B cell (primary cell): ENCODE measurements at regions not wholly inside any gene's neighbourhood (a gene's known extent, or its start where the extent isn't known, plus 50 kb on each side); places are given as distances from the start of the nearest gene placed in this dataset.

Source experiments
- ATAC-seq: fragments of 200-7000 bp; cut with Tn5 transposase; one replicate; pipeline ENCODE4 v1.10.0; 2021; ENCODE audit warnings: low read depth, mild to moderate bottlenecking, moderate number of reproducible peaks, moderate library complexity
- CTCF ChIA-PET: fragments of 350-600 bp; sonication (Branson Sonifier 250); formaldehyde crosslinking; loops from one replicate; lab custom pipeline; 2021; ENCODE audit warnings: antibody characterized with exemption, inconsistent platforms; lab: Charles Lee
- POLR2A ChIA-PET: fragments of 350-600 bp; sonication (Branson Sonifier 250); formaldehyde crosslinking; loops from one replicate; lab custom pipeline; 2021; ENCODE audit warnings: antibody characterized with exemption; lab: Charles Lee
- DNase-seq: peaks from one replicate; pipeline ENCODE4 v3.0.0; 2013
- H2AFZ ChIP-seq: 2 replicates; pipeline ENCODE4 v1.6.1; 2012; ENCODE audit warnings: mild to moderate bottlenecking, low read depth, low read length; ENCODE audit not compliant: insufficient read depth, poor library complexity, severe bottlenecking
- H3K27ac ChIP-seq, 2 donors: 1 replicate in 1 of 2; 2 replicates in 1 of 2; pipeline ENCODE4 v1.5.1; 2012 to 2013; ENCODE audit warnings: low read length in 2 of 2, mild to moderate bottlenecking in 2 of 2, moderate library complexity in 1 of 2
- H3K27me3 ChIP-seq, 4 experiments: fragments of 200-600 bp in 1 of 4; sonication (generic) in 1 of 4; replicated peaks in 1 of 4; 1 replicate in 2 of 4; 2 replicates in 2 of 4; pipeline versions ENCODE4 v1.6.1 to v1.7.0; 2013 to 2016; ENCODE audit warnings: low read length in 3 of 4, mild to moderate bottlenecking in 2 of 4, mixed read lengths in 1 of 4, moderate library complexity in 1 of 4; ENCODE audit not compliant: insufficient read depth in 4 of 4, control insufficient read depth in 3 of 4; ENCODE audit errors: control extremely low read depth in 1 of 4
- H3K36me3 ChIP-seq, 2 experiments: replicated peaks in 1 of 2; 1 replicate in 1 of 2; 2 replicates in 1 of 2; pipeline versions ENCODE4 v1.6.1 to v1.7.1; 2013; ENCODE audit warnings: low read length in 1 of 2; ENCODE audit not compliant: insufficient read depth in 2 of 2, control insufficient read depth in 1 of 2; ENCODE audit errors: control extremely low read depth in 1 of 2, extremely low read depth in 1 of 2
- H3K4me1 ChIP-seq, 2 donors: fragments of 200-600 bp in 1 of 2; sonication (generic) in 1 of 2; 1 replicate in 1 of 2; 2 replicates in 1 of 2; pipeline versions ENCODE4 v1.5.1 to v1.6.1; 2013 to 2017; ENCODE audit warnings: low read length in 2 of 2; ENCODE audit not compliant: control insufficient read depth in 2 of 2, insufficient read depth in 2 of 2
- H3K4me2 ChIP-seq: replicated peaks from 2 replicates; pipeline ENCODE3; 2012; ENCODE audit warnings: mild to moderate bottlenecking, low read depth, low read length; ENCODE audit not compliant: poor library complexity, severe bottlenecking
- H3K4me3 ChIP-seq, 5 experiments: fragments of 200-600 bp in 1 of 5; sonication (generic) in 1 of 5; 1 replicate in 3 of 5; 2 replicates in 2 of 5; pipeline versions ENCODE4 v1.5.1 to v1.7.0; 2011 to 2016; ENCODE audit warnings: low read length in 4 of 5, mild to moderate bottlenecking in 4 of 5, low read depth in 2 of 5, control low read depth in 1 of 5, moderate library complexity in 1 of 5; ENCODE audit not compliant: insufficient read depth in 1 of 5; ENCODE audit errors: control extremely low read depth in 1 of 5, extremely low read depth in 1 of 5
- H3K79me2 ChIP-seq: fragments of 200-600 bp; sonication (generic); one replicate; pipeline ENCODE4 v1.6.0; 2016; ENCODE audit warnings: low read length; ENCODE audit not compliant: control insufficient read depth, insufficient read depth
- H3K9ac ChIP-seq: fragments of 200-600 bp; sonication (generic); 2 replicates; pipeline ENCODE4 v1.6.1; 2017; ENCODE audit warnings: mild to moderate bottlenecking, low read length, moderate library complexity
- H3K9me3 ChIP-seq, 3 donors: one replicate each; pipeline versions ENCODE4 v1.6.1 to v1.7.1; 2013; ENCODE audit warnings: low read length in 2 of 3; ENCODE audit not compliant: control insufficient read depth in 2 of 3, insufficient read depth in 1 of 3; ENCODE audit errors: control extremely low read depth in 1 of 3
- H4K20me1 ChIP-seq: 2 replicates; pipeline ENCODE4 v1.6.0; 2012; ENCODE audit warnings: mild to moderate bottlenecking, low read length; ENCODE audit not compliant: insufficient read depth, control insufficient read depth, poor library complexity, severe bottlenecking
- H3K27ac Mint-ChIP-seq: one replicate; pipeline ENCODE4 v1.8.0; 2021; ENCODE audit warnings: mixed read lengths
- H3K27me3 Mint-ChIP-seq: one replicate; pipeline ENCODE4 v1.8.0; 2021; ENCODE audit warnings: mixed read lengths
- H3K4me1 Mint-ChIP-seq: one replicate; pipeline ENCODE4 v1.8.0; 2021; ENCODE audit warnings: mixed read lengths
- H3K4me3 Mint-ChIP-seq: one replicate; pipeline ENCODE4 v1.8.0; 2021; ENCODE audit warnings: mixed read lengths
- H3K9me3 Mint-ChIP-seq: one replicate; pipeline ENCODE4 v1.8.0; 2022; ENCODE audit warnings: mixed read lengths; ENCODE audit not compliant: insufficient read depth
- EZH2 ChIP-seq: IDR thresholded peaks from 2 replicates; pipeline ENCODE4 v1.6.1; 2012; ENCODE audit warnings: borderline replicate concordance, low read depth, mild to moderate bottlenecking, moderate library complexity, low read length; ENCODE audit not compliant: insufficient read depth, poor library complexity, severe bottlenecking
- WGBS: methylation state at CpG from one replicate; pipeline ENCODE4 v1.1.5; 2013; ENCODE audit warnings: missing lambda C conversion rate; ENCODE audit not compliant: insufficient coverage; 5-methylcytosine and 5-hydroxymethylcytosine counted together
- intact Hi-C: fragments of 100-400 bp; cut with micrococcal nuclease; formaldehyde crosslinking; loops from one replicate; pipeline ENCODE4 v1.10.0; 2022
- TF ChIP-seq, protein P1 (sequence below): fragments of 200-600 bp; IDR thresholded peaks from one replicate; pipeline ENCODE4 v1.8.0; 2022; ENCODE audit warnings: antibody characterized with exemption, mild to moderate bottlenecking

DNA sequence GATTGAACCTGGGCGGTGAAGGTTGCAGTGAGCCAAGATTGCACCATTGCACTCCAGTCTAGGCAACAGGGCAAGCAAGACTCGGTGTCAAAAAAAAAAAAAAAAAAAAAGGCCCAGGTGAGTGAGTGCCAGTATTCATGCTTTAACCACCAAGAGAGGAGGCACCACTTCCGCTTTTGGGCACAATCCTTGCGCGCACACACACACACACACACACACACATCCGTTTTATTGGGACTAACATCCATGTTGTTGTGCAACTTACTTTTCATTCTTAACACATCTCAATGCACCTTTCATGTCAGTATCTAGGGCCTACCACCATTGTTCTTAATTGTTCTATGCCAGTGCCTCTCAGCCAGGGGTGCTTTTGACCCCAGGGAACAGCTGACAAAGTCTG, 263.0 kb downstream of the CDC5L start:
- ATAC-seq, result no peak
- Histone ChIP-seq H3K4me1 (no peaks in the 10 kb centered on the region), H3K4me3 (no peak overlapping the region), H4K20me1 (no peaks in the 10 kb centered on the region), H3K79me2 (no peaks in the 10 kb centered on the region), H2AFZ (no peak overlapping the region), H3K9ac (no peak overlapping the region), H3K27me3 (peaks cover 0 to 7% (median 6%) of the 10 kb centered on the region in 4 experiments), H3K9me3 (no peaks in the 10 kb centered on the region), H3K4me2 (no peak overlapping the region), H3K36me3 (no peaks in the 10 kb centered on the region), H3K27ac (no peak overlapping the region)
- TF ChIP-seq, protein P1, sequence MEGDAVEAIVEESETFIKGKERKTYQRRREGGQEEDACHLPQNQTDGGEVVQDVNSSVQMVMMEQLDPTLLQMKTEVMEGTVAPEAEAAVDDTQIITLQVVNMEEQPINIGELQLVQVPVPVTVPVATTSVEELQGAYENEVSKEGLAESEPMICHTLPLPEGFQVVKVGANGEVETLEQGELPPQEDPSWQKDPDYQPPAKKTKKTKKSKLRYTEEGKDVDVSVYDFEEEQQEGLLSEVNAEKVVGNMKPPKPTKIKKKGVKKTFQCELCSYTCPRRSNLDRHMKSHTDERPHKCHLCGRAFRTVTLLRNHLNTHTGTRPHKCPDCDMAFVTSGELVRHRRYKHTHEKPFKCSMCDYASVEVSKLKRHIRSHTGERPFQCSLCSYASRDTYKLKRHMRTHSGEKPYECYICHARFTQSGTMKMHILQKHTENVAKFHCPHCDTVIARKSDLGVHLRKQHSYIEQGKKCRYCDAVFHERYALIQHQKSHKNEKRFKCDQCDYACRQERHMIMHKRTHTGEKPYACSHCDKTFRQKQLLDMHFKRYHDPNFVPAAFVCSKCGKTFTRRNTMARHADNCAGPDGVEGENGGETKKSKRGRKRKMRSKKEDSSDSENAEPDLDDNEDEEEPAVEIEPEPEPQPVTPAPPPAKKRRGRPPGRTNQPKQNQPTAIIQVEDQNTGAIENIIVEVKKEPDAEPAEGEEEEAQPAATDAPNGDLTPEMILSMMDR, result no peak
- no peak for TF ChIP-seq EZH2
- POLR2A ChIA-PET, result no interaction called here
- WGBS, result 87% methylated on average over 5 of the region's 6 CpGs
- Mint-ChIP-seq H3K9me3 (no peaks in the 10 kb centered on the region), H3K4me3 (no peak overlapping the region), H3K27me3 (peaks cover 37% of the 10 kb centered on the region), H3K27ac (no peak overlapping the region), H3K4me1 (peaks cover 3% of the 10 kb centered on the region)
- DNase-seq, result no peak
- intact Hi-C loops, result no loop called here
- CTCF ChIA-PET, result interaction anchor here (0.6 kb wide), 2 partner anchors 220 to 916 kb away, joined by 3 read pairs; no protein-coding TSS in a partner anchor

DNA sequence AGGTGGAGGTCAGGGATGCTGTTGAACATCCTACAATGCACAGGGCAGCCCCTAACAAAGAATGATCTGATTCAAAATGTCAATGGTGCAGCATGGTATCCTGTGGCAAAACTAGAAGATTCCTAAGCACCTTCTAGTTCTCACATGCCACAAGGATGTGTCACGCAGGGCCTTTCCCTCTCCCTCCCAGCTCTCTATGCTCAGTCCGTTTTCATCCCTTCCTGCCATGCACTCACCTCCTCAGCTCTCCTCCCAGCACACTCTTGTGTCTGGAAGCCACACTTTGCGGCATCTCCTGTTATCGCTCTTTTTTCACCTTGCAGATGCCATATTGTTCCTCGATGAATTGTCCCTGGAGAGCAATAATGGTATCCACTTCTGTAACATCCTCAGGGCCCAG, 263.4 kb downstream of the CDC5L start:
- Histone ChIP-seq H3K4me3 (no peak overlapping the region), H3K79me2 (no peaks in the 10 kb centered on the region), H4K20me1 (no peaks in the 10 kb centered on the region), H3K27me3 (peaks cover 0 to 7% (median 6%) of the 10 kb centered on the region in 4 experiments), H2AFZ (no peak overlapping the region), H3K9ac (no peak overlapping the region), H3K27ac (no peak overlapping the region), H3K4me2 (no peak overlapping the region), H3K9me3 (no peaks in the 10 kb centered on the region), H3K36me3 (no peaks in the 10 kb centered on the region), H3K4me1 (no peaks in the 10 kb centered on the region)
- WGBS, result 90% methylated on average over 5 of the region's 5 CpGs
- ChIA-PET POLR2A (no interaction called here), CTCF (no interaction called here)
- H3K27me3 Mint-ChIP-seq, result peaks cover 39% of the 10 kb centered on the region
- peaks cover 5% of the 10 kb centered on the region for H3K4me1 Mint-ChIP-seq
- no peak overlapping the region for H3K27ac Mint-ChIP-seq
- ATAC-seq (no peak), DNase-seq (no peak)
- no peak overlapping the region for H3K4me3 Mint-ChIP-seq
- H3K9me3 Mint-ChIP-seq, result no peaks in the 10 kb centered on the region
- TF ChIP-seq, protein P1, result no peak
- no peak for TF ChIP-seq EZH2
- intact Hi-C loops, result no loop called here
